ENCODE measurements at regions not wholly inside any gene's neighbourhood (a gene's known extent, or its start where the extent isn't known, plus 50 kb on each side); places are given as distances from the start of the nearest gene placed in this dataset.

GRCh38 chr1:168964478-168964877, 142.0 kb upstream of the ATP1B1 start:
- Histone ChIP-seq H3K27me3 (ENCODE audit: control insufficient read depth in 2 of 2, insufficient read depth in 2 of 2, low read length in 2 of 2) (no peaks in the 10 kb centered on the region), H3K27ac (ENCODE audit: low read depth, low read length) (no peak overlapping the region), H3K4me3 (ENCODE audit: low read length) (no peak overlapping the region), H3K36me3 (ENCODE audit: control insufficient read depth in 2 of 3, insufficient read depth in 3 of 3, low read length in 3 of 3) (no peaks in the 10 kb centered on the region), H3K4me1 (ENCODE audit: control insufficient read depth in 2 of 2, insufficient read depth in 2 of 2, low read length in 2 of 2) (no peaks in the 10 kb centered on the region), H3K9me3 (ENCODE audit: control insufficient read depth in 2 of 3, low read length in 3 of 3) (no peaks in the 10 kb centered on the region)
- CTCF ChIA-PET: no interaction called here
- H3K27ac Mint-ChIP-seq: no peak overlapping the region
- H3K27me3 Mint-ChIP-seq: peaks cover 0 to 5% (median 2%) of the 10 kb centered on the region in 5 donors
- H3K9me3 Mint-ChIP-seq: peaks cover 0 to 4% (median 0%) of the 10 kb centered on the region in 11 donors
- no peak overlapping the region for H3K4me3 Mint-ChIP-seq
- DNase-seq: no peak
- intact Hi-C loops (cut with micrococcal nuclease): no loop called here
- H3K4me1 Mint-ChIP-seq: no peaks in the 10 kb centered on the region
- H3K36me3 Mint-ChIP-seq: peaks cover 0 to 4% (median 0%) of the 10 kb centered on the region in 5 donors
- POLR2A ChIA-PET: no interaction called here
- no peak for ATAC-seq

DNA sequence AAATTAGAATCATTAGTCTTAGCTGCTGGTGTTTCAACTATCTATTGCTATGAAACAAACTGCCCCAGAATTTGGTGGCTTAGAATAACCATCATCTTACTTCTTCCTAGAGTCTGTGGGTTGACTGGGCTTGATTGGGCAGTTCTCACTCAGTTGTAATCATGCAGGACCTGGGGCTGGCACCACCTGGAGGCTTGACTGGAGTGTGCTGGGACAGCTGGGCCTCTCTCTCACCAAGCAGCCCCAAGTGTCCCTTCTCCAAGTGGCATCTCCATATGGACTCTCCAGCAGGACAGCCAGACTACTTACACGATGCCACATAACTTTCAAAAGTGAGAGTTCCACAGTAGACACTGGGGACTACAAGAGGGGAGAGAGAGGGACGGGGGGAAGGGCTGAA, 140.3 kb upstream of the ATP1B1 start:
- H3K4me3 ChIP-seq (ENCODE audit: low read length): no peak overlapping the region
- no peak for DNase-seq
- Mint-ChIP-seq H3K36me3 (peaks cover 0 to 3% (median 0%) of the 10 kb centered on the region in 5 donors), H3K27me3 (peaks cover 0 to 7% (median 0%) of the 10 kb centered on the region in 5 donors), H3K27ac (no peak overlapping the region), H3K4me3 (no peak overlapping the region), H3K9me3 (peaks cover 0 to 4% (median 0%) of the 10 kb centered on the region in 11 donors), H3K4me1 (no peaks in the 10 kb centered on the region)
- H3K27me3 ChIP-seq (ENCODE audit: control insufficient read depth in 2 of 2, insufficient read depth in 2 of 2, low read length in 2 of 2): no peaks in the 10 kb centered on the region
- H3K36me3 ChIP-seq (ENCODE audit: control insufficient read depth in 2 of 3, insufficient read depth in 3 of 3, low read length in 3 of 3): no peaks in the 10 kb centered on the region
- ChIA-PET CTCF (no interaction called here), POLR2A (no interaction called here)
- H3K4me1 ChIP-seq (ENCODE audit: control insufficient read depth in 2 of 2, insufficient read depth in 2 of 2, low read length in 2 of 2): no peaks in the 10 kb centered on the region
- ATAC-seq: no peak
- intact Hi-C loops (cut with micrococcal nuclease): no loop called here
- H3K27ac ChIP-seq (ENCODE audit: low read depth, low read length): no peak overlapping the region
- H3K9me3 ChIP-seq (ENCODE audit: control insufficient read depth in 2 of 3, low read length in 3 of 3): no peaks in the 10 kb centered on the region

DNA sequence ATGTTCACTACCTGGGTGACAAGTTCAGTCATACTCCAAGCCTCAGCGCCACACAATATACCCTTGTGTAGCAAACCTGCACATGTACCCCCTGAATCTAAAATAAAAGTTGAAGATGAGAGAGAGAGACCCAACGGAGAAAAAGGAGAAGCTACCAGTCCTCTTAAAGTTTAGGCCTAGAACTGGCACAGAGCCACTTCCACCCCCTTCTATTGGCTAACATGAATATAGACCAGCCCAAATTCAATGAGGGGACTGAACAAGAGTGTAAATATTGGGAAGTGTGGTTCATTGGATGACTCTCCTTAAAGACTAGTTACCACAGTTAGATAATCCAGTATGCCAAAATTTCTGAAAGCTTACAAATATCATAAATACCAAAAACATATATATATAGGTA, 139.9 kb upstream of the ATP1B1 start:
- Histone ChIP-seq H3K36me3 (ENCODE audit: control insufficient read depth in 2 of 3, insufficient read depth in 3 of 3, low read length in 3 of 3) (no peaks in the 10 kb centered on the region), H3K27ac (ENCODE audit: low read depth, low read length) (no peak overlapping the region), H3K9me3 (ENCODE audit: control insufficient read depth in 2 of 3, low read length in 3 of 3) (no peaks in the 10 kb centered on the region), H3K27me3 (ENCODE audit: control insufficient read depth in 2 of 2, insufficient read depth in 2 of 2, low read length in 2 of 2) (no peaks in the 10 kb centered on the region), H3K4me3 (ENCODE audit: low read length) (no peak overlapping the region), H3K4me1 (ENCODE audit: control insufficient read depth in 2 of 2, insufficient read depth in 2 of 2, low read length in 2 of 2) (no peaks in the 10 kb centered on the region)
- ChIA-PET POLR2A (no interaction called here), CTCF (no interaction called here)
- Mint-ChIP-seq H3K4me1 (no peaks in the 10 kb centered on the region), H3K4me3 (no peak overlapping the region), H3K27ac (no peak overlapping the region), H3K36me3 (no peaks in the 10 kb centered on the region), H3K9me3 (peaks cover 0 to 2% (median 0%) of the 10 kb centered on the region in 11 donors), H3K27me3 (peaks cover 0 to 4% (median 0%) of the 10 kb centered on the region in 5 donors)
- DNase-seq (no peak), ATAC-seq (no peak)
- intact Hi-C loops (cut with micrococcal nuclease): no loop called here

DNA sequence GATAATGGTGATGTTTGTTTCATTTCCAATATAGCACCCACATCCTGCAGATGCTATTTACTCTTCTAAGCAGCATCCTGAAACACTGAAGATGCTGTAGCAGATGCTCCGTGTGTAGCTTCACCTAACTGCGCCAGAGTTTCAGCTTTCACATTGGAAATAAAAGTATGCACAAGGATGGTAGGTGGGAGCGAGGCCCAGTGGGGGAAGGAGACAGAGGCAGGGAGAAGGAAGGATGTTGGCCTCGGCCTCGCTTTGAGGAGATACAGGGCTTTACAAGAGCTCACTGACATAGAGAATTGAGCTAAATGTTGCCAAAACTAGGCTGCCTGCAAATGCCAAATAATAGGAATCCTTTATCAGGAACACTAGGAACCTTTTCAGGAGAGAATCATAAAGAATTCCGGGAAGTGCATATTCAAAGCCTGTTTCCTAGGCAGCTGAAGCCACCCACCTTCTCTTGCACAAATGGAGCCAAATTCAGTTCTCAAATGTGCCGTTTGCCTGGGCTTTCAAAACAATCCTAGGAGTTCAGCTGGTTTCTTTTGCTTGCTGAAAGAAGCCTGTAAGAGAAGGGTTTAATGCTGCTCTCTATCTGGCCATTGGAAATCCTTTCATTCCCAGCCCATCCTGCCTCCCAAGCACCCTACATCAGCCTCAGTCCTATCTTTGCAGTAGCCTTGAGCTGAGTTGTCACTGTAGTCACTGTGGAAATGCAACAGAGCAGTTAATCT, 135.4 kb upstream of the ATP1B1 start:
- no peak overlapping the region for H3K4me3 Mint-ChIP-seq
- Histone ChIP-seq H3K9me3 (ENCODE audit: control insufficient read depth in 2 of 3, low read length in 3 of 3) (no peaks in the 10 kb centered on the region), H3K4me3 (ENCODE audit: low read length) (no peak overlapping the region), H3K4me1 (ENCODE audit: control insufficient read depth in 2 of 2, insufficient read depth in 2 of 2, low read length in 2 of 2) (no peaks in the 10 kb centered on the region), H3K27me3 (ENCODE audit: control insufficient read depth in 2 of 2, insufficient read depth in 2 of 2, low read length in 2 of 2) (no peaks in the 10 kb centered on the region), H3K27ac (ENCODE audit: low read depth, low read length) (no peak overlapping the region), H3K36me3 (ENCODE audit: control insufficient read depth in 2 of 3, insufficient read depth in 3 of 3, low read length in 3 of 3) (no peaks in the 10 kb centered on the region)
- ChIA-PET POLR2A (no interaction called here), CTCF (no interaction called here)
- H3K27ac Mint-ChIP-seq: no peak overlapping the region
- H3K36me3 Mint-ChIP-seq: no peaks in the 10 kb centered on the region
- no peak for ATAC-seq
- no peaks in the 10 kb centered on the region for H3K4me1 Mint-ChIP-seq
- H3K27me3 Mint-ChIP-seq: peaks cover 0 to 4% (median 0%) of the 10 kb centered on the region in 5 donors
- intact Hi-C loops (cut with micrococcal nuclease): no loop called here
- no peak for DNase-seq
- no peaks in the 10 kb centered on the region for H3K9me3 Mint-ChIP-seq

DNA sequence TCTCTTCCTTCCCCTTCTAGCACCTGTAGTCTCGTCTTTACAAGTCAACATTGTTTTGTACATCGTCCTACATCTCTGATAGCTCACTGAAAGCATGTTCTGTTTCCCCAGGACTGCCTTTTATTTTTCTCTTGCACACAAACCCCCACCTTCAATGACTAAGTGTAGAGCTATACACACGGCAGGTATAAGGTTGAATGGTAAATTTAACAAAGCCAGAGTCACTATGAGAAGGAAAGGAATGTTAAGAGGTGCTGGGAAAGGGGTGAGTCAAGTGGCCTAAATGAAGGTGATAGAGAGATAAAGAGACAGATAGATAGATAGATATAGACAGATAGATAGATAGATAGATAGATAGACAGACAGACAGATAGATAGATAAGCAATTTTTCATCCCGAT, 134.3 kb upstream of the ATP1B1 start:
- no peak overlapping the region for H3K27ac Mint-ChIP-seq
- no peak overlapping the region for H3K27ac ChIP-seq (ENCODE audit: low read depth, low read length)
- no peaks in the 10 kb centered on the region for H3K9me3 ChIP-seq (ENCODE audit: control insufficient read depth in 2 of 3, low read length in 3 of 3)
- no peak overlapping the region for H3K4me3 ChIP-seq (ENCODE audit: low read length)
- no peaks in the 10 kb centered on the region for H3K4me1 Mint-ChIP-seq
- intact Hi-C loops (cut with micrococcal nuclease): no loop called here
- DNase-seq (no peak), ATAC-seq (no peak)
- no peaks in the 10 kb centered on the region for H3K4me1 ChIP-seq (ENCODE audit: control insufficient read depth in 2 of 2, insufficient read depth in 2 of 2, low read length in 2 of 2)
- peaks cover 0 to 4% (median 0%) of the 10 kb centered on the region in 5 donors for H3K27me3 Mint-ChIP-seq
- no peaks in the 10 kb centered on the region for H3K9me3 Mint-ChIP-seq
- ChIA-PET CTCF (no interaction called here), POLR2A (no interaction called here)
- no peak overlapping the region for H3K4me3 Mint-ChIP-seq
- no peaks in the 10 kb centered on the region for H3K36me3 Mint-ChIP-seq
- no peaks in the 10 kb centered on the region for H3K36me3 ChIP-seq (ENCODE audit: control insufficient read depth in 2 of 3, insufficient read depth in 3 of 3, low read length in 3 of 3)
- H3K27me3 ChIP-seq (ENCODE audit: control insufficient read depth in 2 of 2, insufficient read depth in 2 of 2, low read length in 2 of 2): no peaks in the 10 kb centered on the region

DNA sequence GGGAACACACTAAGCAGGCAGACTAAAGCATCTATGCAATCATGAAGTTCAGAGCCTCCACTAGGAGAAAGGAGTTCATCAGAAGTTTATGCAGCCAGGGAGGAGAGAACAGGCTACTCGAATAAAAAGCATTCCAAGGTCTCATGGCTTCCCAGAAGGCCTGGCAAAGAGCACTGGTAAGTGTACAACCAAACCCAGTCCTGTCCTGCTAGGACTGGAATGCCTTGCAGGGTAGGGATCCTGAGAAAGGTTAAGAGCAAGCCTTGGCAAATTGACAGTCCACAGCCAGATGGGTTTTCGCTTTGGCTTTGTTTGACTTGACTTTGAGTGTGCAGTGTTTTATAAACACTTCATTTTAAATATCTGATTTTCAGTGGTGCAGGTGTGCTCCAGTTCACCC, 133.6 kb upstream of the ATP1B1 start:
- Histone ChIP-seq H3K4me1 (ENCODE audit: control insufficient read depth in 2 of 2, insufficient read depth in 2 of 2, low read length in 2 of 2) (no peaks in the 10 kb centered on the region), H3K9me3 (ENCODE audit: control insufficient read depth in 2 of 3, low read length in 3 of 3) (no peaks in the 10 kb centered on the region), H3K36me3 (ENCODE audit: control insufficient read depth in 2 of 3, insufficient read depth in 3 of 3, low read length in 3 of 3) (no peaks in the 10 kb centered on the region), H3K4me3 (ENCODE audit: low read length) (no peak overlapping the region), H3K27ac (ENCODE audit: low read depth, low read length) (no peak overlapping the region), H3K27me3 (ENCODE audit: control insufficient read depth in 2 of 2, insufficient read depth in 2 of 2, low read length in 2 of 2) (no peaks in the 10 kb centered on the region)
- Mint-ChIP-seq H3K4me3 (no peak overlapping the region), H3K4me1 (no peaks in the 10 kb centered on the region), H3K36me3 (no peaks in the 10 kb centered on the region), H3K9me3 (peaks cover 0 to 2% (median 0%) of the 10 kb centered on the region in 11 donors), H3K27ac (no peak overlapping the region), H3K27me3 (peaks cover 0 to 4% (median 0%) of the 10 kb centered on the region in 5 donors)
- ChIA-PET POLR2A (no interaction called here), CTCF (no interaction called here)
- ATAC-seq (no peak), DNase-seq (no peak)
- intact Hi-C loops (cut with micrococcal nuclease): no loop called here

DNA sequence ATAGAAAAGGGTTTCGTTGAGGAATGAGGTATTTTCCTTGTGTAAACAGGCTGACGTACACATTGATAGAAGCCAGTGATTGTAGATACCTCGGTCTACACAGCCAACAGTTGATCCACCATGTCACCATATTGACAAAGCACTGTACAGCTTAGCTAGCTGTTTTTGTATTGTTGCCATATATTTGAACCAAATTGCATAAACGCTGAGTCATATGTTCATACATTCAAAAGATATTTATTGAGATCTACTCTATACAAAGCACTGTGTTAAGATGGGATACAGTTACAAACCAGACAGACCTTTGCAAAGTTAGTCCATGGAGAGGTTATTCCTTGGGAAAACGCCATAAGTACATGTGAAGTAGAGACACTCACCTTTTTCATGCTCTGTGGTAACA, 132.4 kb upstream of the ATP1B1 start:
- Mint-ChIP-seq H3K27me3 (peaks cover 0 to 3% (median 0%) of the 10 kb centered on the region in 5 donors), H3K4me3 (no peak overlapping the region), H3K9me3 (peaks cover 0 to 4% (median 0%) of the 10 kb centered on the region in 11 donors), H3K27ac (peak overlapping the region in 1 of 9 donors; percentile 11), H3K36me3 (no peaks in the 10 kb centered on the region), H3K4me1 (no peaks in the 10 kb centered on the region)
- no peaks in the 10 kb centered on the region for H3K4me1 ChIP-seq (ENCODE audit: control insufficient read depth in 2 of 2, insufficient read depth in 2 of 2, low read length in 2 of 2)
- no peaks in the 10 kb centered on the region for H3K36me3 ChIP-seq (ENCODE audit: control insufficient read depth in 2 of 3, insufficient read depth in 3 of 3, low read length in 3 of 3)
- ChIA-PET POLR2A (no interaction called here), CTCF (no interaction called here)
- no peak overlapping the region for H3K27ac ChIP-seq (ENCODE audit: low read depth, low read length)
- no peak overlapping the region for H3K4me3 ChIP-seq (ENCODE audit: low read length)
- intact Hi-C loops (cut with micrococcal nuclease): no loop called here
- H3K27me3 ChIP-seq (ENCODE audit: control insufficient read depth in 2 of 2, insufficient read depth in 2 of 2, low read length in 2 of 2): no peaks in the 10 kb centered on the region
- H3K9me3 ChIP-seq (ENCODE audit: control insufficient read depth in 2 of 3, low read length in 3 of 3): no peaks in the 10 kb centered on the region
- DNase-seq: no peak
- ATAC-seq: no peak

All from naive thymus-derived CD4-positive, alpha-beta T cell (primary cell).